Lower leg skin (tissue), 4 donors: ENCODE measurements at regions not wholly inside any gene's neighbourhood (a gene's known extent, or its start where the extent isn't known, plus 50 kb on each side); places are given as distances from the start of the nearest gene placed in this dataset.
A peak's percentile ranks its signal among the peaks of the same experiment; 100 is the strongest.

Experiments used
- DNase-seq, 2 donors: peaks; one replicate each; pipeline ENCODE4 v3.0.0-alpha.2; 2019; ENCODE audit warnings: low spot score in 2 of 2
- H3K4me3 ChIP-seq: fragments of 200-600 bp; sonication (generic); 2 replicates; pipeline ENCODE4 v1.5.1; 2017; ENCODE audit warnings: mild to moderate bottlenecking, low read depth; ENCODE audit not compliant: poor library complexity, severe bottlenecking
- POLR2A ChIP-seq, 2 donors: fragments of 450-650 bp; IDR thresholded peaks; one replicate each; pipeline ENCODE4 v1.6.1; 2016 to 2017; ENCODE audit warnings: antibody characterized with exemption in 2 of 2, mild to moderate bottlenecking in 1 of 2, moderate library complexity in 1 of 2
- WGBS, 2 donors: methylation state at CpG; one replicate each; pipeline ENCODE4 v1.1.5; 2018; 5-methylcytosine and 5-hydroxymethylcytosine counted together
- intact Hi-C: fragments of 100-400 bp; cut with DNase I; formaldehyde crosslinking; loops from one replicate; pipeline ENCODE4 v1.15.0; 2023; ENCODE audit warnings: low total_unique reads
- TF ChIP-seq, protein P1 (sequence below), 3 donors: fragments of 450-650 bp; IDR thresholded peaks; one replicate each; pipeline ENCODE4 v1.5.1; 2016; ENCODE audit warnings: antibody characterized with exemption in 3 of 3, mild to moderate bottlenecking in 3 of 3, moderate library complexity in 2 of 3

DNA sequence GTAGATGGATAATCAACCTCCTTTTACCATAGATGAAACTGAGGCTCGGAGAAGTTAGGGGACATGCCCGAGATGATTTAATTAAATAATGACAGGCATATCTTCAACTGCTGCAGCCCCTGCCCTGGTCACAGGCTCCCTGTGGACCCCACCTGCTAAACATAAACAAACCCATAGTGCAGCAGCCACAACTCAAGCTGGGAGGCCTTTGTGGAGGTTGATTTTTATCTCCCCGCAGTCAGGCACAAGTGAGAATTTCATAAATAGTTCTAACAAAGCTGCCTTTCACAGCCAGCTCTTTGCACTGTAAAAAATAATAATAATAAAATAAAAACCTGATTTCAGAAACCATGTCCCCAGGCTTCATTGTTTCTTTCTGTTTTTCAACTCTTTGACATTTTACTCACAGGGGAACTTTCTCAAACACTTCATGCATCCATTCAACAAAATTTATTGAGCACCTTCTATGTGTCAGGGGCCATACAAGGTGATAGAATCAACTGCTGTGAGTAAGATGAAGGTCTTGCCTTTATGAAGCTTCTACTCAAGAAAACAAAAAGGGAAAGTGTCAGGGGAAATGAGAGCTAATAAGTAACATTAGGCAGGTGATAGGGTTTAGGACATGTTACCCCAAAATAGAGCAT lies 393.6 kb upstream of the PROK2 start:
- DNase-seq = no peak
- intact Hi-C loops = no loop called here
- H3K4me3 ChIP-seq = no peak overlapping the region
- TF ChIP-seq, protein P1, sequence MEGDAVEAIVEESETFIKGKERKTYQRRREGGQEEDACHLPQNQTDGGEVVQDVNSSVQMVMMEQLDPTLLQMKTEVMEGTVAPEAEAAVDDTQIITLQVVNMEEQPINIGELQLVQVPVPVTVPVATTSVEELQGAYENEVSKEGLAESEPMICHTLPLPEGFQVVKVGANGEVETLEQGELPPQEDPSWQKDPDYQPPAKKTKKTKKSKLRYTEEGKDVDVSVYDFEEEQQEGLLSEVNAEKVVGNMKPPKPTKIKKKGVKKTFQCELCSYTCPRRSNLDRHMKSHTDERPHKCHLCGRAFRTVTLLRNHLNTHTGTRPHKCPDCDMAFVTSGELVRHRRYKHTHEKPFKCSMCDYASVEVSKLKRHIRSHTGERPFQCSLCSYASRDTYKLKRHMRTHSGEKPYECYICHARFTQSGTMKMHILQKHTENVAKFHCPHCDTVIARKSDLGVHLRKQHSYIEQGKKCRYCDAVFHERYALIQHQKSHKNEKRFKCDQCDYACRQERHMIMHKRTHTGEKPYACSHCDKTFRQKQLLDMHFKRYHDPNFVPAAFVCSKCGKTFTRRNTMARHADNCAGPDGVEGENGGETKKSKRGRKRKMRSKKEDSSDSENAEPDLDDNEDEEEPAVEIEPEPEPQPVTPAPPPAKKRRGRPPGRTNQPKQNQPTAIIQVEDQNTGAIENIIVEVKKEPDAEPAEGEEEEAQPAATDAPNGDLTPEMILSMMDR (IDR thresholded peaks at IDR 0.05) = no peak
- TF ChIP-seq POLR2A (IDR thresholded peaks at IDR 0.05) = no peak
- 86 to 93% methylated on average over 3 of the region's 3 CpGs for WGBS, 2 donors

DNA sequence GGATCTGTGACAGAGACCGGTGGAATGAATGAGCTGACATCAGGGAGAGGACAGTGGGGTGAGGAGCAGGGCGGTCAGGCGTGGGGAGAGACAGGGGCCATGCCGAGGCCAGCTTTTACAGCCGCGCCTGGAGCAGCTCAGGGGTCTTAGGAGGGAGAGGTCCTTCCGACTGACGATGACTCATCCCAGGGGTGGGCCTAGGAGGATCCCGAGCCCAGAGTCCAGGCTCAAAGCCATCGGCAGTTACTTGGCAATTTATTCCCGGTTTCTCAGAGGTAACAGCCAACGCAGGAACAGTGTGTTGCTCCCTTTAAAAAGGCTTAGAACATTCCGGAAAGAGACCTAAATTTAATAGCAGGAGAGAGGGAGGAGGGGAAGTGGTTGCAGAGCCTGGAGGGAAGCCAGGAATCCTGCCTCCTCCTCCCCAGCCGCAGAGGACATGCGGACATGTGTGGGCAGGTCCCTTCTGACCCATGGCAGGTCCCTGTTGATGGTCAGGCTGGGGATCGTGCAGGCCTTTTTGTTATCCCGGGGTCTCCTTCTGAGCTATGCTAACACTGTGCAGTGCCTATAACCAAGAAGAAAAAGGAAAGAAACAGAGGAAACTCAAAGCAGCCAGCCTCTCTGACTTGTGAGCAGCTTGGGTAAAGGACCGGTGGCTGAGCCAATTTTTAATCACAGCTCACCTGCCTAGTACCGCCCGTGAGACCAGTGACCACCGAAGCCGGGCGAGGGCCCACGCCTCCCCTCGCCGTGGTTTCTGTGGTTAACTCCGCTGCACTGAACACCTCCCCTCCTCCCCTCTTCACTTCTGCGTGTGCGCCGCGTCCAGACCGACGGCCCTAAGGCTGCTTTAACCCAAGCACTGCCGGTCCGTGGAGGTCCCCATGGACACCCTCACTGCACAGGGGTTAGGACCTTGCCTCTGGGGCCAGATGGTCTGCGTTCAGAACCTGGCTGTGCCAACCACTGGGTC lies 392.4 kb upstream of the PROK2 start:
- intact Hi-C loops = no loop called here
- no peak overlapping the region for H3K4me3 ChIP-seq
- DNase-seq = no peak
- 23 to 27% methylated on average over 36 of the region's 36 CpGs for WGBS, 2 donors
- TF ChIP-seq, protein P1 (IDR thresholded peaks at IDR 0.05) = no peak
- TF ChIP-seq POLR2A (IDR thresholded peaks at IDR 0.05) = no peak

DNA sequence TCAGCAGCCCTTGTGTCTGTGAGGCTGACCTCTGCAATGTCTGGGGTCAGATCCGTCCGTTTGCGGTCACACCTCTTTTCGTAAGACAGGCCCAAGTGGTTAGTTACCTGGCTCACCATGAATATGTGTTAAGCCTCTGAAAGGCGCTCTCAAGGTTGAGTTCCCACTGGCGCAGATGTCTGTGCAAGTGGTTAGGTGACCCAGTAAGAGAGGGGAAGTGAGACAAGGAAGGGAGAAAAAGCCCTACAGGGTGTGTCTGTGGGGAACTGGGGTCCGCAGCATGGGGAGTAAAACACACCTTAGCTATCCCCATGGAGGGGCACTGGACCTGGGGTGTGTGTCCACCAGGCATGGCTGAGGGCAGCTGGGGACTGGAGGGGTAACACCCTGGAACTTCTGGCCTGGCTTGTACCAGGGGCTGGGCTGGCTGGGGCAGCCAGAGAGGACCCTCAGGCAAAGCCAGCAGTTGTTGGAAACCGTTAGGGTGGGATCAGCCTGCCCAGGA lies 391.6 kb upstream of the PROK2 start:
- no peak for TF ChIP-seq POLR2A (IDR thresholded peaks at IDR 0.05)
- TF ChIP-seq, protein P1 (IDR thresholded peaks at IDR 0.05) = no peak
- no peak for DNase-seq
- H3K4me3 ChIP-seq = no peak overlapping the region
- WGBS, 2 donors = 87 to 90% methylated on average over 8 of the region's 8 CpGs
- intact Hi-C loops = no loop called here

DNA sequence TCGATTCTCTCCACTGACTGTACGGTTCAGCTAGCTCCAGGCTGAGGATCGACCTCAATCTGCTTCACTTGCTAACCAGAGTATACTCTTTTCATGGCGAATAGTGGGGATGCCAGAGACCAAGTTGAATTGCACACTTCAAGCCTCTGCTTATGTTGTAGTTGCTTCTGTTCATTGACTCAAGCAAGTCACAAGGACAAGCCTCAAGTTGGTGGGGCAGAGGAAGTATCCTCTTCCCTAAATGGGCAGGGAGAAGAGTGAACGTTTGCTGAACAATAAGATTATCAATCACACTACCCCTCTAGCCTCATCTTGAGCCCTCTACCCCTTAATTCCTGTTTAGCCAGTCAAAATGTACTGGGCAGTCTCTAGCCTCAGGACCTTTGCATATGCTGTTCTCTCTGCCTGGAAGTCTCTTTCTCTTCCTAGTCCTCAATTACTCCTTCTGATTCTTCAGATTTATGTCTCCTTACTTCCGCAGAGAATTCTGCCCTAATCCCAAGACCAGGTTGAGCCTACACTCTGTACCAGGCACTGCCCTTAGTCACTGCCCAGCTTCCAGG lies 390.4 kb upstream of the PROK2 start:
- H3K4me3 ChIP-seq = no peak overlapping the region
- intact Hi-C loops = no loop called here
- DNase-seq = peak in 1 of 2 donors; percentile 14
- TF ChIP-seq, protein P1 (IDR thresholded peaks at IDR 0.05) = no peak
- no peak for TF ChIP-seq POLR2A (IDR thresholded peaks at IDR 0.05)
- WGBS, 2 donors = 81 to 98% methylated on average over 6 of the region's 6 CpGs

DNA sequence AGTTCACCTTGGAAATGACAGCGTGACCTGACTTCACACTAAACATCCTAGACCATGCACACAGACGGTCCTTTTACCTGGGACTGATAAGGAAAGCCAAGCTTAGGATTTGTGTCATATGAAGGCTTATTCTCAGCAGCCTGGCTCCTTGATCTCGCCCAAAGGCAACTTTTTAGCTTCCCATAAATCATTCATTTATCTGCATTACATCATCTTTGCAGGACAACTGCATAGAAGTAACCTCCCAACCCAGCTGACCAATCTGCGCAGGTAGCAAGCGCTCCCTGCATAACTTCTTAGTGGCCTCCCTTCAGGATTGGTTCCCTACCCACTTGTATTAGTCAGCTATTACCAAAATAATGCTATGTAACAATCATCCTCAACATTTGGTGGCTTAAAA lies 389.9 kb upstream of the PROK2 start:
- TF ChIP-seq POLR2A (IDR thresholded peaks at IDR 0.05) = no peak
- TF ChIP-seq, protein P1 (IDR thresholded peaks at IDR 0.05) = no peak
- H3K4me3 ChIP-seq = no peak overlapping the region

More for the DNA sequence above, 389.9 kb upstream of the PROK2 start:
- intact Hi-C loops = no loop called here
- WGBS, 2 donors = 52 to 71% methylated on average over 5 of the region's 5 CpGs
- no peak for DNase-seq
